GM10847 (cell line): ENCODE measurements at regions not wholly inside any gene's neighbourhood (a gene's known extent, or its start where the extent isn't known, plus 50 kb on each side); places are given as distances from the start of the nearest gene placed in this dataset.

Source experiments
- POLR2A ChIP-seq: IDR thresholded peaks from 2 replicates; pipeline ENCODE4 v1.6.1; 2011; ENCODE audit not compliant: insufficient read length; ENCODE audit errors: extremely low read depth

DNA sequence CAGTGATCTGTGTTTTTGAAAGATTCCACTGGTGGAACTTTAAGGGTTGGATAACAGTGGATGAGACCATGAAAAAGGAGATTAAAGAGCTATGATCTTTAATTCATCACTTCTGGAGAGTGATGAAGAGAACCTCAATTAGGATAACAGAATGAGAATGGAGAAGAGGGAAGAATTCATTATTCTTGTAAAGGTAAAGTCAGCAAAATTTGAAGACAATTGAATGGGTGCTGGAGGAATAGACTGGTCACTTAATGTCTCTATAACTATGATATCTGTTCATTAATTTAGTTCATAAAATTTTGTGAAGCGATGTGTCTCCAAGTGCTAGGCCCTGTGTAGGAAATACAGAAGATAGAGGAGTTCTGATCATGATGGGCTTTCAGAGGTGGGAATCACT lies 1013.2 kb upstream of the FANCL start:
- TF ChIP-seq POLR2A = no peak

DNA sequence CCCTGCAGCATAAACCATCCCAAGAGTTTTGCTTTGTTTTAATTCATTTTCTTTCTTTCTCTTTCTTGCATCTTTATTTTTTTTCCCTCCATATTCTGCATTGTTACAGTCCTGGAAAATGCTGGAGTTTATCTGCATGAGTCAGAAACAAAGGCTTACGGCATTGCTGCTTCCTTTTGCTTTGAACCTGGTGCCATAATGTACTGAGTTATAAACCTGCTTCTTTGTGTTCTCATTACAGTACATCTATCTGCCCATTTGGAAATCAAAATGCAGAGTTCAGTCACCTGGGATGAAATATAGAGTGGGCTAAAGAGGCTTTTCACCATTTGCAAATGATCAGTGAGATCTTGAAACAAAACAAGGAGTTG lies 1009.2 kb upstream of the FANCL start:
- TF ChIP-seq POLR2A = no peak

DNA sequence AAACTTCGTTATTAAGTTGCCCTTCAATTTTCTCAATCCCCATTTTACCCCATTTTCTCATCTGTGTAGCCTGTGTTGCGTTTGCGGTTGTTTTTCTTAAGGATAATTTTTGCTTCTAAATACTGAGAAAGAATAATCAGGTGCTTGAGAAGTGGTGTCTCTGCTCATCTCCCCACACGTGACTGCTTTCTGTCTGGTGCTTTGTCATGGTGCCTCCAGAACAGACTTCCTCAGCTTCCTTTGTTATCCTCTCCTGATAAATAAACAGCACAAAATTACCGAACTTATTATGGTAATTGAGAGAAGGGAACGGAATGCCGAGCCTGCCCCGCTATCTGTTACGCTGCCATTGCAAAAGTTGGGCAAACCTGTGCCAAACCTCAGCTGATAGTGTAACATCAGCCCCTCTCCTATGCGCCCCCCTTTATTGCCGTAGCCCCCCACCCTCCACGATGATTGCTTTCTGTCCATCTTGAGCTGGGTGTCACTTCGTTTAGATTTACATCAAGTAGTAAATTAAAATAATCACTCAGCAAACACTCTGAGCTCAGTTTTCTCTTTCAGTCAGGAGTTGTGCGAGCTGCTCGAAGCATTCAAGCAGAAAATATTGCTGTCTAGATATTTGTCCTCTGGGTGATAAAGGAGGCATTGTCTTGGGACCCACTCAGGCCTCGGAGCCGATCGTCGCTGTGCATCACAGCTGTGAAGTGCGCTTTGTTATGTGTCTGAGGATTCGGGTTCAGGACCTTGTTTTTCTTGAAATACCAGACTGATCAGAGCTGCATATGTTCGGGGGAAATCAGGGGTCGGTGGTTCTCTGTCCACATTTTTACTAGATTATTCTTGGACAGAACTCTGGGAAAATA lies 1008.5 kb upstream of the FANCL start:
- TF ChIP-seq POLR2A = no peak

DNA sequence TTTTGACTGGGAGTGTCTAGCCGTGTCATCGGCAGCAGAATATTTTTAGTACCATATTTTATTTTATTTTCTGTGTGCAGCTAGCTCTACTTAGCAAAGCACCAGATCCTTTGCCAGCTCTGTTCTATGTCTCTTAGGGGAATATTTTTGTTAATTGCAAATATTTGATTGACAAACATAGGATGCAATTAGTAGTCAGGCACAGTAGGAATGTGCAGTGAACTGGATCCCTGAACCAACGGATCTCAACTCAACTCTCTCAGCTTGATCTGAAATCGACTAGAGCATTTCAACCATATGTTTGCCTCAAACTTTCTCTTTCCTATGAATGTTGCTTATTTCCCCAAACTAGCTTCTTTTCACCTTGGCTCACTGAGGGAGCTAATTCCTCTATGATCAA lies 998.0 kb upstream of the FANCL start:
- TF ChIP-seq POLR2A = no peak

DNA sequence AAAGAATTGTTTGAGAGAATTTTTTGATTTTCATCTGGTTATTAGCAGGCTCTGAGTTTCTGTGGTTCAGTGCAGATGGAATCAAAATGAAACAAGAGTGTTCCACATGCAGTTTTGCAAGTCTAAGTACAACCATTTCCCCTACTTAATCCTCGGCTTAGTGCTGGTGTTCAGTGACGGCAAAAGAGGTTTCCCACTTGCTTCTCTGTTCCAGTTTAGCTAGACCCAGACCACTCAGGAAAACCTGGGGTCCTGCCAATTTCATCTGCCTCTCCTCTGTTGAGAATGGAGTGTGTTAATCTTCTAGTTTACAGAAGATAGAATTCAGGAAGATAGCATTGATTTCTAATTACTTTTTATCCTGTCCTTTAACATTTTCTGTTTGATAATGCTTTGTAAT lies 996.2 kb upstream of the FANCL start:
- TF ChIP-seq POLR2A = no peak

DNA sequence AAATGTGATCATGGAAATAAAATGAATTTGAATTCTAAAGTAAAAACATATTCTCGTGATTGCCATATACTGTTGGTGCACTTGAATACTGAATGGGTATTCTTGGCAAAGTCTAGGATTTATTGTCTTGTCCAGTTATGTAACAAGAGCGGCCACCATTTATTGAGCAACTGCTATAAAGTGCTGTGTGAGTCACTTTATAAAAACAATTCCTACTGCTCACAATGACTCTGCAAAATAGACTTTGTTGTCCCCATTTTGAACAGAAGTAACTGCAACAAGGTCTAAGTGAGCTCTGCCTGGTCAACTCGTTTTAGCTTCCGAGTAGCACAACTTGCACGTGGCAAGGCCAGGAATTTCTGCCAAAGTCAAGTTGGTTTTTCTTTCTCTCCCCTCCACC lies 995.6 kb upstream of the FANCL start:
- TF ChIP-seq POLR2A = no peak

DNA sequence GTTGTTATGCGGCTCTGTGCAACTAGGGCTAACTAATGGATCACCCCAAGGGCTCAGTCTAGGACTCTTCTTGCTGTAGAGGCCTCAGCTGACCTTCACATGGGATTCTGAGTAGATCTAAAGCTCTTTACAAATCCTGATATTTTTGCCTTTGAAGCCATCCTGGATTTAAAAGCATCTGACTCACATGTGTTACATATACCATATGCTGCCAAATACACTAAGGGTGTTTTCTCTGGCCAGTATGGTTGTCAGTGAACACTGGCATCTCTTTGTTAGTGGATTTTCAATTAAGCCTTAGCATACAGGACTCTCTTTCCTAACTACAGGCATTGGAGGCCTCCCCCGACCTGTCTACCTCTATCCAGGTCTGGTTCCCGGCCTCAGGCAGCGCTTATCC lies 992.8 kb upstream of the FANCL start:
- TF ChIP-seq POLR2A = no peak

DNA sequence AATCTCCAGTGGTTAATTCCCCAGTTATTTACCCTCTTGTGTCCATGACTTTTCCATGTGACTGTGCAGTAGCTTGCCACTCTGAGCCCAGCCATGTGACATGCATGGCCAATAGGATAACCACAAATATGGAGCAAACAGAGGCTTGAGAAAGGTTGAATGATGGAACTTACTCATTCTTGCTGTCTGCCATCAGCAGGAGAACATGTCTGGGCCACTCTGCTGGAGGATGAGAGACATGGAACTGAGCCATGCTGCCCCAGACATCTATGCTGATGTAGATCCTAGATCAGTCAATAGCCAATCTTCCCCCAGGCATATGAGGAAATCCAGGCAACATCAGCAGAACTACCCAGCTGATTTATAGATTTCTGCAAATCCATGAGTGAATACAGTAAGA lies 992.3 kb upstream of the FANCL start:
- no peak for TF ChIP-seq POLR2A

DNA sequence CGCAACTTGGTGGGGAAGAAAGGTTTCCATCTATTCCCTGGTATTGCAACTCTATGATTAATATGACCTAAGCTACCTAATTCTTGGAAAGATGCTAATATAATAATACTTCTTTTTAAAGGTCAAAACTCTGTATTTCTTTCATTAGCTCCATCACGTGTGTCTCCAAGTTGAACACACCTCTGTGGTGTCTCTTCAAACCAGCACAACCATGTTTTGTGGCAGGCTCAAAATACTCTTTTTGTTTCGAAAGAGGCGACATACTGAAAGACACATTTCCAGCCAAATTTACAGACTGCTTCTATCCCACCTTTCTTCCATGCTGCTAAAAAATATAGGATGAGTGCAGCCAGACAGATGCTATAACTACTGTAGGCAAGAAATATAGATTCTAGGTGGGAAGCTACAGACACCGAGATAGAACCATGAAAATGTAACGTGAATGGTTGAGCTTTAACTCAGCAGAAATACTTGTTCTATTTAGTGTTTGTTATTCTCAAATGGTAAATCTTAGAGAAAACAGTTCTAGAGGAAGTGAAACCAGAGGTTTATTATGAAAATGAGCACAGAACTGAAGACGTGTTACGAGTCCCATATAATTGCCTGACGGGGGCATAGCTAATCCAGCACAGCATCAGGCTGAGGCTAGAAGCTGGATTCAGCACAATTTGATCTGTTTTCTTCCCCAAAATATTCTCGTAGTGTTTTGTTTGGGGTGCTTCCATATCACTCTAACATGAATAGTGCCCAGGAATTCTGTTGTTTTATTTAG lies 991.5 kb upstream of the FANCL start:
- TF ChIP-seq POLR2A = no peak

DNA sequence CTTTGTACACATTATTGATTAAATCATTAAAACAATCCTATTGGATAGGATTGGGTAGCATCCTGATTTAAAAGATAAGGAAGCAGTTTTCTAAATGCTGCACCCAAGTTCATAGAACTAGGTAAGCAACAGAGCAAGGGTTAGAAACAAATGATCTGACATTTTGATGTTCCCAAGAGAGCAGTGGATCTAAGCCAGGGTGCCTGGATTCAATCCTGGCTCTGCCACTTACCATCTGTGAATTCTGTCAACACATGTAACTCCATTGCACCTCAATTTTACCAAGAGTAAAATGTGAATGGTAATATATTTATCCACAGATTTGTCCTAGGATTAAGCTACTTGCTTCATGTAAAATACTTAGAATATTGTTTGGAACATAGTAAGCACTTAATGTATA lies 982.6 kb upstream of the FANCL start:
- no peak for TF ChIP-seq POLR2A

DNA sequence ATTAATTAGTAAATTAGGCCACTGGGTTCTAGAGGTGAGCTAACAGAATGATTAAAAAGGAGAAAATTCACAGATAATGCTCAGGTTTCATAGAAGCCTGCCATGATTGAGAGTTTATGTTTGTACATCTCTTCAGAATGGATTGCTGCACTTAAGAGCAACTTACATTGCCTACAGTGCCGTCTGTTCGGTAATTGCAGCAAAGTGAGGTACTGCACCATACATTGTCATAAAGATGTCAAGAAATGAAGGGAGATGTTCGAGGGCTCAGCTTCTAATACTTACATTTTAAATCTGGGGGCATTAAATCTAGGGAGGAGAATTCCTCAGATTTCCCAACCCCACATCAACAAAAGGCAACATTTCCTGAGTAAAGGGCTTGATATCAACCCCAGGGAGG lies 976.2 kb upstream of the FANCL start:
- no peak for TF ChIP-seq POLR2A

DNA sequence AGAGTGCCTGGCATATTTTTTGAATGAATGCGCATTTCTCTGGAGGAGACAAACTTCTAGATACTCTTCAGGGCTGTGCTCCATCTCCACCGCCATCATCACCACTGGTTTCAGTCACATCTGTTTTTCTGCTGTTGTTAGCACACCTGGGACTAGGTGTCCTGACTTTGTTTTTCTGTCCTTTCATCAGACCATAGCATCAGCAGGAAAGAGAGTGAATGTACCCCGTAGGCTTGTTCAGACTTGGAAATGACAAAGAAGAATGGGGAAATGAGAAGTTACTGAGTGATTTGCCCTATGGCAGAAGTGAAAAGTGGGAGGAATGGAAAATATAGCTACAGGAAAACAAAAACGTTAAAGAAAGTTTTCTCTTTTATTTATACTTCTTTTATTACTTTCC lies 965.2 kb upstream of the FANCL start:
- TF ChIP-seq POLR2A = no peak

DNA sequence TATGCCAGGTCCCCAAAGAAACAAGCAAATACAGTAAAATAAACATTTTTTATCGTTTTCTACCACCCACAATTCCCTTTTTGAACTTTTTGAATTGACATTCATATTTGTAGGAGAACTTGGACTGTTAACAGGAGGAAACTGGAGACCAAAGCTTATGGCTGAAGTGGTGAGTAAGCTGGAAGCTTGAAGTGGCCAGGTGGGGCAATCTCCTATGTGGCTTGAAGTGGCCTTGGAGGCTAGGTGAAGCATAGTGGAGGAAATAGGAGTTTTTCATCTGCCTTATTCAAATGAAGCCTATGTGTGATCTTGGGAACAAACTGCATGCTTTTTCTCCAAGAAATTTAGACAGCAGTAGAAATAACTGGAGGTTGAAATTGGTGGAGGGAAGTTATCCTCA lies 962.9 kb upstream of the FANCL start:
- no peak for TF ChIP-seq POLR2A

DNA sequence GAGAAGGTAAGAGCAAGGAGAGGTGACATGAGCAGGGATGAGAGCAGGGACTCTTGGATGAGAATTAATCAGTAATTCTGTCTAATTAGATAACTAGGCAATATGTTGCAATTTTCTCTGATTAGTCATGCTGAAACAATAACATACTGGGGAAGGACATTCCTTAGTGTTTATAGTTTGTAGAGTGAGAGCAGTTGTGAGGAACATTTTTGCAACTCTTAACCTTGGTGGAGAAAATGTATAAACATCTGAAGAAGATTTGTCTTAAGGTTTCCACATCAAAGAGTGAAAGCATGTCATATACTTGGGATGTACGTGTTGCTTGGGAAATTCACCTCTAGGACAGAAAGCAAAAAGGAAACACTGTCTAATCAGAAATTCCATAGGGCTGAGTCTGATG lies 955.4 kb upstream of the FANCL start:
- no peak for TF ChIP-seq POLR2A

DNA sequence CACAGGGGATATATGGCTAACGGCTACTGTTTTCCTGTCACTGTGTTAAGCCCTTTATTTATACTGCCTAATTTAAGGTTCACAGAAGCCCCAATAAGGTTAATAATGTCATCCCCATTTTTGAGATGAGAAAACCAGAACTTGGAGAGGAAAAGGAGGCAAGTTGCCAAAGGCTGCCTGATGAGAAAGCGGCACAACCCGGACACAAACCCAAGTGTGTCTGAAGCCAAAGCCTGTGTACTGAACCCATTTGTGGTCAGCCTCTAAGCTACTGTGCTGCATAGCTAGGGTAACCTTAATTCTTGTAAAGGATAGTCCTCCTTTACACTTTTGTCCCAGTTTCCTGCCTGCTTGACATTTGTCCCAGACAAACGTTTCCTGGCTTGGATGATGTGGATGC lies 954.7 kb upstream of the FANCL start:
- no peak for TF ChIP-seq POLR2A

DNA sequence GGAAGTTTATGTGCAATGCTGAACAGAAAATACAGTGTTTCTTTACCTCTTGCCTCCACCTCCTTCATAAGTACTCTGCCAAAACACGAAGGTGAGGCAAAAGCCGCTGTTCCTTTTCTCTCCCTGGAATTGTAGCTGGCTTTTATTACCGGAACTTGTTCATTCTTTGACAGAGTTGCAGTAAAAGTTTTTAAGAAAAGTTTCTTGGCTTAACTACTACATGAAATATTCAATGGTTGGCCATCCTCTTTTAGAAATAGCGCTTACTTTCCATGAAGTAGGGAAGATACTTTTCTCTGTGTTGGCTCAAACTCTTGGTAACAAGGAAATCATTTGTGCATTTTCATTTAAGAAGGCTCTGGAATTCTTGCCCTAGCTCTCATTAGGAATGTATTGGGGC lies 950.7 kb upstream of the FANCL start:
- TF ChIP-seq POLR2A = no peak

DNA sequence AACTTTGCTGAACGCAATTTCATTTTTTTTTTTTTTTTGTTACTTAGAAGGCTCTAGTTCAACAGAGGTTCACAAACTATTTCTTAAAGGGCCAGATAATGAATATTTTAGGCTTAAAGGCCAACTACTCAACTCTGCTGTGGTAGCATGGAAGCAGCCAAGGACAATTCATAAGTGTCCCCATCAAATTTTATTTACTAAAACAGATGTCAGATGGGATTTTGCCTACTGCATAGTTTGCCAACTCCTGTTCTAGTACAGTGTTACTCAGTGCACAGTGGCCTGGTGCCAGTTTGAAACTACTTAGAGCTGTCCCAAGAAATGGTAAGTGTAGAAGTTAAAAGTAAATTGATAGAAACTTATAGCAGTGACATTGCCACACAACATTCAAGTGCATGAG lies 949.4 kb upstream of the FANCL start:
- TF ChIP-seq POLR2A = no peak
